Gastroesophageal sphincter (tissue), 4 donors: ENCODE measurements at regions not wholly inside any gene's neighbourhood (a gene's known extent, or its start where the extent isn't known, plus 50 kb on each side); places are given as distances from the start of the nearest gene placed in this dataset.

Source experiments
- ATAC-seq: fragments of 150-250 bp; one replicate; pipeline ENCODE4 v1.9.1; 2016; ENCODE audit warnings: mild to moderate bottlenecking, moderate library complexity
- H3K27ac ChIP-seq, 4 donors: fragments of 200-600 bp; sonication (generic) in 3 of 4; 1 replicate in 3 of 4; 2 replicates in 1 of 4; pipeline ENCODE4 v1.5.1; 2016 to 2019
- H3K27me3 ChIP-seq: fragments of 200-600 bp; sonication (generic); one replicate; pipeline ENCODE4 v1.5.1; 2019
- H3K36me3 ChIP-seq, 2 donors: fragments of 200-600 bp; sonication (generic); one replicate each; pipeline ENCODE4 v1.5.1; 2019; ENCODE audit warnings: control low read depth in 1 of 2
- H3K4me1 ChIP-seq, 3 donors: fragments of 200-600 bp; sonication (generic); 1 replicate in 2 of 3; 2 replicates in 1 of 3; pipeline ENCODE4 v1.5.1; 2016 to 2019; ENCODE audit warnings: control low read depth in 2 of 3
- H3K4me3 ChIP-seq, 2 donors: fragments of 200-600 bp; sonication (generic); one replicate each; pipeline ENCODE4 v1.5.1; 2019; ENCODE audit warnings: mild to moderate bottlenecking in 1 of 2, moderate library complexity in 1 of 2
- H3K9me3 ChIP-seq, 3 donors: fragments of 200-600 bp; sonication (generic); one replicate each; pipeline ENCODE4 v1.5.1; 2017 to 2019; ENCODE audit warnings: control low read depth in 2 of 3
- EP300 ChIP-seq: sonication (generic); formaldehyde crosslinking; IDR thresholded peaks from one replicate; pipeline ENCODE4 v1.6.1; 2017; ENCODE audit warnings: antibody characterized with exemption, mild to moderate bottlenecking
- POLR2A ChIP-seq, 2 donors: fragments of 450-650 bp; IDR thresholded peaks; one replicate each; pipeline ENCODE4 v1.6.1; 2017; ENCODE audit warnings: antibody characterized with exemption in 2 of 2, mild to moderate bottlenecking in 2 of 2, moderate library complexity in 1 of 2
- POLR2AphosphoS5 ChIP-seq: sonication (generic); formaldehyde crosslinking; IDR thresholded peaks from one replicate; pipeline ENCODE4 v1.6.1; 2017; ENCODE audit warnings: antibody characterized with exemption
- WGBS, 2 donors: methylation state at CpG; one replicate each; pipeline ENCODE4 v1.1.5; 2018; ENCODE audit warnings: low coverage in 1 of 2; 5-methylcytosine and 5-hydroxymethylcytosine counted together
- TF ChIP-seq, protein P1 (sequence below), 4 experiments: fragments of 200-600 bp in 2 of 4; fragments of 450-650 bp in 2 of 4; sonication (generic) in 1 of 4; IDR thresholded peaks; one replicate each; pipeline ENCODE4 v1.5.1; 2017 to 2019; ENCODE audit warnings: antibody characterized with exemption in 4 of 4, mild to moderate bottlenecking in 2 of 4, moderate library complexity in 2 of 4

DNA sequence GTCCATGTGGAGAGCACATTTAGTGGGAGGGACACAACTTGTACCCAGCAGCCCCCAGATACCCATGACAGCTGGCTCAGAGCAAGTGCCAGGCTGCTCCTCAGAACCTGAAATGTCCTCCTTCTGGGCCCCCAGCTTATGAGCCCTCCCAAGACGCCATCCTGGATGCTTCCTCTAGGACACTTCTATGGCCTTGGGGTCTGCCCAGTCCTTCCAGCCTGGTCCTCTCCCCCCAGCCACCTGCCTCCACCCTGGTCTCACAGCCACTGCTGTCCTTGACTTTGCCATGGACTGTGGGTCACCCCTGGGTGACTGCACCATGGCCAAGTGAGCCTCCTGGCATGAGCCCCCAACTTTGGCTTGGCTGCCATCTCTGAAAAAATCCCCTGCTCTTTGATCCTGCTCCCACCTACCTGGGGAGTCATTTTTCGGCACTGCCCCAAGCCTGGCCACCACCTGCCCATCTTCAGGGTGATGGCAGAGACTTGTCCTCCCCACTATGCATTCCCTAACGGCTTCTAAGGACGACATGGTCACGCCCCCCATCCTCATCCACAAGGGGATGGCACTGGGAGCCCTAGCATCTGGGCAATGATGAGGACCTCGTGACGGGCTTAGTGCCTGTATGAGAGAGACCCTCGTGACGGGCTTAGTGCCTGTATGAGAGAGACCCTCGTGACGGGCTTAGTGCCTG, 323.7 kb downstream of the TMEM121 start:
- H3K36me3 ChIP-seq, result no peaks in the 10 kb centered on the region
- no peak for TF ChIP-seq POLR2AphosphoS5
- no peak overlapping the region for H3K4me3 ChIP-seq
- ATAC-seq, result no peak
- H3K27ac ChIP-seq, result no peak overlapping the region
- H3K4me1 ChIP-seq, result no peaks in the 10 kb centered on the region
- H3K9me3 ChIP-seq, result peaks cover 0 to 13% (median 0%) of the 10 kb centered on the region in 3 donors
- WGBS, 2 donors, result 43% methylated on average over 2 of the region's 11 CpGs; no CpG with 5 or more reads in 1 of the 2 donors
- peaks cover 10% of the 10 kb centered on the region for H3K27me3 ChIP-seq

DNA sequence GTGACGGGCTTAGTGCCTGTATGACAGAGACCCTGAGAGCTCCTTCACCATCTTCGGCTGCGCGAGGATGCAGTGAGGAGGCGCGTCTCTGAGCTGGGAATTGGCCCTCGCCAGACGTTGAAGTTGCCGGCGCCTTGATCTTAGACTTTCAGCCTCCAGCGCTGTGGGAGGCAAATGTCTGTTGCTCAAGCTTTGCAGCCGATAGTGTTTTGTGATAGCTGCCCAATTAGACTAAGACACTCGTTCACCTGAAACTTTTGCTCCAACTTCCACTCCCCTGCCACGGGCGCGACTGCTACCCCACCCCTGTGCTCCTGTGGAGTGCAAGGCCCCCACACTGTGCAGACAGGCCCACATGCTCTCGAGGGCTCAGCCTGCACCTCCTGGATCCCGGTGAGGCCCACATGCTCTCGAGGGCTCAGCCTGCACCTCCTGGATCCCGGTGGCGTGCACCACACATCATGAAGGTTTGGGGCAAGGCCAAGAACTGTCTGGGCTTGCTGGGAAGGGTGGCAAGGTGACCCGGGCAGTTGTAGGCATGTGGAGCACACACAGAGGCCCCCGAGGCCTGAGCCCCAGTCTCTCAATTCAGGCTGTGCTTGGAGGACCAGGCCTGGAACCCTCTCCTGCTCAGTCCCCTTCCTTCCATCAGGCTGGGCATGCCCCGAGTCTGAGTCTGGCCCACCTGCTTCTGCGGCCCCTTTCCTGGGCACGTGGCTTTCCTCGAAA, 324.6 kb downstream of the TMEM121 start:
- H3K27me3 ChIP-seq, result peaks cover 1% of the 10 kb centered on the region
- peaks cover 0 to 13% (median 0%) of the 10 kb centered on the region in 3 donors for H3K9me3 ChIP-seq
- TF ChIP-seq POLR2A (IDR thresholded peaks at IDR 0.05), result no peak
- TF ChIP-seq, protein P1, sequence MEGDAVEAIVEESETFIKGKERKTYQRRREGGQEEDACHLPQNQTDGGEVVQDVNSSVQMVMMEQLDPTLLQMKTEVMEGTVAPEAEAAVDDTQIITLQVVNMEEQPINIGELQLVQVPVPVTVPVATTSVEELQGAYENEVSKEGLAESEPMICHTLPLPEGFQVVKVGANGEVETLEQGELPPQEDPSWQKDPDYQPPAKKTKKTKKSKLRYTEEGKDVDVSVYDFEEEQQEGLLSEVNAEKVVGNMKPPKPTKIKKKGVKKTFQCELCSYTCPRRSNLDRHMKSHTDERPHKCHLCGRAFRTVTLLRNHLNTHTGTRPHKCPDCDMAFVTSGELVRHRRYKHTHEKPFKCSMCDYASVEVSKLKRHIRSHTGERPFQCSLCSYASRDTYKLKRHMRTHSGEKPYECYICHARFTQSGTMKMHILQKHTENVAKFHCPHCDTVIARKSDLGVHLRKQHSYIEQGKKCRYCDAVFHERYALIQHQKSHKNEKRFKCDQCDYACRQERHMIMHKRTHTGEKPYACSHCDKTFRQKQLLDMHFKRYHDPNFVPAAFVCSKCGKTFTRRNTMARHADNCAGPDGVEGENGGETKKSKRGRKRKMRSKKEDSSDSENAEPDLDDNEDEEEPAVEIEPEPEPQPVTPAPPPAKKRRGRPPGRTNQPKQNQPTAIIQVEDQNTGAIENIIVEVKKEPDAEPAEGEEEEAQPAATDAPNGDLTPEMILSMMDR (IDR thresholded peaks at IDR 0.05), result no peak
- TF ChIP-seq EP300, result no peak
- no peak for TF ChIP-seq POLR2AphosphoS5
- ATAC-seq, result no peak
- H3K4me3 ChIP-seq, result no peak overlapping the region
- WGBS, 2 donors, result 70 to 80% methylated on average over 2 to 4 of the region's 27 CpGs
- no peaks in the 10 kb centered on the region for H3K36me3 ChIP-seq
- H3K4me1 ChIP-seq, result no peaks in the 10 kb centered on the region
- H3K27ac ChIP-seq, result no peak overlapping the region

DNA sequence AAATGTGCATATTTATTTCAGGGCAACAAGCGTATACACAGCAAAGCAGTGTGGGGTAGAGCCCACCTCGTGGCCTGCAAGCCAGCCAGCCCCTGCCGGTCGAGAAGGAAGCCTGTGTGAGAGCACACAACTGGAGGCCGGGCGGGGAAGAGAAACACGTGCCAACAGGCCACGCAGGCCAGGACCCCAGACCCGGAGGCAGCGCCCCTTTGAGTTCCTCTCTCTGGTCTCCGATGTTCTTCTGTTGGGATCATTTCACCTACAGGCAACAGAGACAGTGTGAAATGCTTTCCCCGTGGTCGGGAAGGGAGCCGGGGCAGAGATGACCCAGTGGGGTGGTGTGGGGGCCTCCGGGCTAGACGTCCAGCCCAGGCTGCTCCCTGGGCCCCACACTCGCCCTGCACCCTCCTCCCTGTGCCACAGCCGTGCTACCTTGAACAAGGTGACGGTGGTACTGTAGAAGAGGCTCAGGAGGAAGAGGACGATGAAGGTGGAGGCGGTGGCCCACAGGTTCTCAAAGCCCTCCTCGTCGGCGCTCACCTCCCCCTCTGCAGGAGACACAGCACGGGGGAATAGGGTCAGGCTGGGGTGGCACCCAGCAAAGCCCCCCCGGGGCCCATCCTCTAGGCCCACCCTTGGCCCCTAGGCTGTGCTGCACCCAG, 325.5 kb downstream of the TMEM121 start:
- no peaks in the 10 kb centered on the region for H3K4me1 ChIP-seq
- no peaks in the 10 kb centered on the region for H3K36me3 ChIP-seq
- H3K4me3 ChIP-seq, result no peak overlapping the region
- no peaks in the 10 kb centered on the region for H3K27me3 ChIP-seq
- peaks cover 0 to 12% (median 0%) of the 10 kb centered on the region in 3 donors for H3K9me3 ChIP-seq
- TF ChIP-seq EP300, result no peak
- TF ChIP-seq POLR2AphosphoS5, result no peak
- no peak for TF ChIP-seq POLR2A (IDR thresholded peaks at IDR 0.05)
- TF ChIP-seq, protein P1 (IDR thresholded peaks at IDR 0.05), result no peak
- H3K27ac ChIP-seq, result no peak overlapping the region
- 72 to 100% methylated on average over 1 to 5 of the region's 26 CpGs for WGBS, 2 donors
- ATAC-seq, result no peak

- TF ChIP-seq POLR2AphosphoS5 (no peak), POLR2A (IDR thresholded peaks at IDR 0.05) (no peak), EP300 (no peak)
- TF ChIP-seq, protein P1 (IDR thresholded peaks at IDR 0.05), result no peak
- H3K4me1 ChIP-seq, result no peaks in the 10 kb centered on the region
- no peaks in the 10 kb centered on the region for H3K36me3 ChIP-seq
- no peak overlapping the region for H3K4me3 ChIP-seq
- no peak for ATAC-seq
- H3K27ac ChIP-seq, result no peak overlapping the region
- no peaks in the 10 kb centered on the region for H3K27me3 ChIP-seq
- 94% methylated on average over 6 of the region's 17 CpGs; no CpG with 5 or more reads in 1 of the 2 donors for WGBS, 2 donors
- H3K9me3 ChIP-seq, result peaks cover 0 to 6% (median 0%) of the 10 kb centered on the region in 3 donors
Measured at GRCh38 chr14:105852378-105853088, 326.1 kb downstream of the TMEM121 start.
